Upper lobe of right lung (tissue), 1 donor: ENCODE measurements at regions not wholly inside any gene's neighbourhood (a gene's known extent, or its start where the extent isn't known, plus 50 kb on each side); places are given as distances from the start of the nearest gene placed in this dataset.

Source experiments
- ATAC-seq: fragments of 200-7000 bp; cut with Tn5 transposase; one replicate; pipeline ENCODE4 v1.9.1; 2020; ENCODE audit warnings: mild to moderate bottlenecking, moderate library complexity
- DNase-seq: peaks from one replicate; pipeline ENCODE4 v3.0.0-alpha.2; 2020
- H3K27ac ChIP-seq: fragments of 200-600 bp; one replicate; pipeline ENCODE4 v1.8.0; 2022
- H3K27me3 ChIP-seq: fragments of 200-600 bp; one replicate; pipeline ENCODE4 v1.8.0; 2022; ENCODE audit warnings: mild to moderate bottlenecking
- H3K36me3 ChIP-seq: fragments of 200-600 bp; one replicate; pipeline ENCODE4 v1.8.0; 2022
- H3K4me1 ChIP-seq: fragments of 200-600 bp; one replicate; pipeline ENCODE4 v1.8.0; 2022
- H3K4me3 ChIP-seq: fragments of 200-600 bp; one replicate; pipeline ENCODE4 v1.8.0; 2022; ENCODE audit warnings: mild to moderate bottlenecking
- H3K9me3 ChIP-seq: fragments of 200-600 bp; one replicate; pipeline ENCODE4 v1.8.0; 2022
- intact Hi-C: fragments of 100-400 bp; cut with DNase I; formaldehyde crosslinking; loops from one replicate; pipeline ENCODE4 v1.11.0; 2022
- TF ChIP-seq, protein P1 (sequence below): fragments of 200-600 bp; IDR thresholded peaks from one replicate; pipeline ENCODE4 v1.8.0; 2022; ENCODE audit warnings: antibody characterized with exemption
- donor health status: DM: no; HTN: yes; CAD: no; lungs with severe emphysema.

DNA sequence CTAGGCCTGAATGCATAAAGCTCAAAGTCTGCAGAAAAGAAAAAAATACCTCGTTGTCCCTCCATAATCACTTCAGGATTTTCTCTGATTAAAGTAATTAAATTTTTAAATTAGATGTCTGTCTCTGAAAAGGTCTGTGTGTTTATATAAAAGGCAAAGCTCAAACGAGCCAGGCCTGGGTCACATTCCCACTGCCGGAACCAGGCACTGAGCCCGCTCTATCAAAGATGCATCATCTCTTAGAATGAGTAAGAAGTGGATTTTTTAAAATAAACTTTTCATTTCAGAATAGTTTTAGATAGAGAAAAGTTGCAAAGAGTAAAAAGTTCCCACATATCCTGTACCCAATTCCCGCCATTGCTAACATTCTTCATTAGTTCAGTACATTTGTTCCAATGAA, 202.1 kb upstream of the KYNU start:
- TF ChIP-seq, protein P1, sequence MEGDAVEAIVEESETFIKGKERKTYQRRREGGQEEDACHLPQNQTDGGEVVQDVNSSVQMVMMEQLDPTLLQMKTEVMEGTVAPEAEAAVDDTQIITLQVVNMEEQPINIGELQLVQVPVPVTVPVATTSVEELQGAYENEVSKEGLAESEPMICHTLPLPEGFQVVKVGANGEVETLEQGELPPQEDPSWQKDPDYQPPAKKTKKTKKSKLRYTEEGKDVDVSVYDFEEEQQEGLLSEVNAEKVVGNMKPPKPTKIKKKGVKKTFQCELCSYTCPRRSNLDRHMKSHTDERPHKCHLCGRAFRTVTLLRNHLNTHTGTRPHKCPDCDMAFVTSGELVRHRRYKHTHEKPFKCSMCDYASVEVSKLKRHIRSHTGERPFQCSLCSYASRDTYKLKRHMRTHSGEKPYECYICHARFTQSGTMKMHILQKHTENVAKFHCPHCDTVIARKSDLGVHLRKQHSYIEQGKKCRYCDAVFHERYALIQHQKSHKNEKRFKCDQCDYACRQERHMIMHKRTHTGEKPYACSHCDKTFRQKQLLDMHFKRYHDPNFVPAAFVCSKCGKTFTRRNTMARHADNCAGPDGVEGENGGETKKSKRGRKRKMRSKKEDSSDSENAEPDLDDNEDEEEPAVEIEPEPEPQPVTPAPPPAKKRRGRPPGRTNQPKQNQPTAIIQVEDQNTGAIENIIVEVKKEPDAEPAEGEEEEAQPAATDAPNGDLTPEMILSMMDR, result no peak
- ATAC-seq, result no peak
- no peak for DNase-seq
- Histone ChIP-seq H3K36me3 (no peaks in the 10 kb centered on the region), H3K4me3 (no peak overlapping the region), H3K27ac (no peak overlapping the region), H3K9me3 (no peaks in the 10 kb centered on the region), H3K27me3 (no peaks in the 10 kb centered on the region), H3K4me1 (no peaks in the 10 kb centered on the region)
- intact Hi-C loops, result no loop called here

GRCh38 chr2:142673836-142674235, 203.6 kb upstream of the KYNU start:
- no peak for ATAC-seq
- H3K4me1 ChIP-seq, result no peaks in the 10 kb centered on the region
- H3K36me3 ChIP-seq, result no peaks in the 10 kb centered on the region
- H3K9me3 ChIP-seq, result no peaks in the 10 kb centered on the region
- no peak overlapping the region for H3K4me3 ChIP-seq
- TF ChIP-seq, protein P1, result no peak
- no peaks in the 10 kb centered on the region for H3K27me3 ChIP-seq
- no peak overlapping the region for H3K27ac ChIP-seq
- intact Hi-C loops, result no loop called here
- DNase-seq, result no peak

DNA sequence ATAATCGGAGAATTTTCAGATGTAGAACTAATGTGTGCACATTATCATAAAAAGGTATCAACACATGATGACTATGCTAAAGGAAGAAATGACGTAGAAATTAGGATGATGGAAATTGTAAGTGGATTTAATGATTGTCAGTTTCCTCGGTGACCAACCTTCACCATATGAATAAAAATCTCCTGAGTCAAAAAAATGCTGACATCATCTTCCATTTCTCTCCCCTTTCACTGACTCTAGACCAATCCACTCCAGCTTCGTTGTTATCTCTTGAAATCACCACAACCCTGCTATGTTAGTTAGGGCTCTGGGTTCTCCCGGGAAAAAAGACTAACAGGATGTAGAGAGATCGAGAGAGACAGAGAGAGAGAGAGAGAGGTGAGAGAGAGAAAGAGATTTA, 204.8 kb upstream of the KYNU start:
- Histone ChIP-seq H3K4me1 (no peaks in the 10 kb centered on the region), H3K9me3 (no peaks in the 10 kb centered on the region), H3K27me3 (no peaks in the 10 kb centered on the region), H3K4me3 (no peak overlapping the region), H3K27ac (no peak overlapping the region), H3K36me3 (no peaks in the 10 kb centered on the region)
- TF ChIP-seq, protein P1, result no peak
- DNase-seq (no peak), ATAC-seq (no peak)
- intact Hi-C loops, result no loop called here

DNA sequence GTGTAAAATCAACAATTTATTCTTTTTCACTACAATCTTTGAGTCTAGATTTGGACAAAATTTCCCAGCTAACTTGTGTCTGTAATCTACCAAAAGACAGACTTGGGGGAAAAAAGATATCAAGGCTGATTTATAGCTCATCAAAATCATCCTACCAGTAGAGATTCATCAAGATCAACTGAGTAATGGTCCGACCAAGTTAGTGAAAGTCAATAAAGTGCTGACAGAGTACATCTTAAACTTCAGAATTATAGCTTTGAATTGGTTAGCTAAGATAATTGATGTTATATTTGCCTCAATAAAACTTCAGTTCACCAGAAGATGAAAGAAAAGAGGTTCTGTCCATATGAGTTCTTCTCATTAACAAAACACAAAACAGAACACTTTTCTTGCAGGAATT, 207.1 kb upstream of the KYNU start:
- no peak overlapping the region for H3K4me3 ChIP-seq
- H3K4me1 ChIP-seq, result no peaks in the 10 kb centered on the region
- ATAC-seq, result no peak
- TF ChIP-seq, protein P1, result no peak
- H3K9me3 ChIP-seq, result no peaks in the 10 kb centered on the region
- intact Hi-C loops, result no loop called here
- no peaks in the 10 kb centered on the region for H3K36me3 ChIP-seq
- no peak for DNase-seq
- no peaks in the 10 kb centered on the region for H3K27me3 ChIP-seq
- no peak overlapping the region for H3K27ac ChIP-seq

DNA sequence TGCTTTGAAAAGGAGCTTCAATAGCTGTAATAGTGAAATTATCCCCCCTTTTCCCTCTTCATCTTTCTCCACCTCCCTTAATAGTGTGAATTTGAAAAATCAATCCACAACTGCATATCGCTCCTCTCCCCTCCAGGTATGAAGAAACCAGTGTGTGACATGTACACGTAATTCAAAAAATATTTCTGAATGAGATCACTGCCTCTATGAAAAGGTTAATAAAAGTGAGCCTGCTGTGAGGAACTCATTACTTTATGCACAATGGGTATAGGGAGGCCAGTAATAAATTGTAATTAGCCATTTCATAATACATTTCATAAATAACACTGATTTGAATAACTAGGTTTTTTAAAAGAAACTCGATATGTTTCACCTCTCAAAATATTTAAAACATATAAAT, 209.0 kb upstream of the KYNU start:
- Histone ChIP-seq H3K9me3 (no peaks in the 10 kb centered on the region), H3K27me3 (no peaks in the 10 kb centered on the region), H3K27ac (no peak overlapping the region), H3K4me1 (no peaks in the 10 kb centered on the region), H3K4me3 (no peak overlapping the region), H3K36me3 (no peaks in the 10 kb centered on the region)
- intact Hi-C loops, result no loop called here
- TF ChIP-seq, protein P1, result no peak
- ATAC-seq (no peak), DNase-seq (no peak)

GRCh38 chr2:142665241-142665640, 212.2 kb upstream of the KYNU start:
- ATAC-seq (no peak), DNase-seq (no peak)
- intact Hi-C loops, result no loop called here
- Histone ChIP-seq H3K9me3 (no peaks in the 10 kb centered on the region), H3K36me3 (no peaks in the 10 kb centered on the region), H3K27me3 (no peaks in the 10 kb centered on the region), H3K4me1 (no peaks in the 10 kb centered on the region), H3K4me3 (no peak overlapping the region), H3K27ac (no peak overlapping the region)
- TF ChIP-seq, protein P1, result no peak
